CD14-positive monocyte (primary cell): ENCODE measurements at regions not wholly inside any gene's neighbourhood (a gene's known extent, or its start where the extent isn't known, plus 50 kb on each side); places are given as distances from the start of the nearest gene placed in this dataset.

Experiments
- DNase-seq, 3 donors: peaks; one replicate each; pipeline ENCODE4 v3.0.0-alpha.2; 2011 to 2022
- H2AFZ ChIP-seq: 2 replicates; pipeline ENCODE4 v1.6.0; 2012; ENCODE audit warnings: mild to moderate bottlenecking, low read depth, low read length, inconsistent platforms; ENCODE audit not compliant: insufficient read depth, poor library complexity, severe bottlenecking
- H3K27ac ChIP-seq, 2 donors: 1 replicate in 1 of 2; 2 replicates in 1 of 2; pipeline ENCODE4 v1.5.1; 2012 to 2013; ENCODE audit warnings: low read length in 2 of 2, control low read depth in 1 of 2, inconsistent platforms in 1 of 2, low read depth in 1 of 2, mild to moderate bottlenecking in 1 of 2
- H3K27me3 ChIP-seq, 2 donors: one replicate each; pipeline versions ENCODE4 v1.6.0 to v1.6.1; 2011 to 2013; ENCODE audit warnings: low read length in 2 of 2; ENCODE audit not compliant: control insufficient read depth in 2 of 2, insufficient read depth in 2 of 2
- H3K36me3 ChIP-seq, 2 donors: replicated peaks in 1 of 2; 1 replicate in 1 of 2; 2 replicates in 1 of 2; pipeline versions ENCODE4 v1.5.1 to v1.6.1; 2012 to 2013; ENCODE audit warnings: low read length in 2 of 2, control low read depth in 1 of 2, inconsistent platforms in 1 of 2, mild to moderate bottlenecking in 1 of 2; ENCODE audit not compliant: insufficient read depth in 2 of 2, control insufficient read depth in 1 of 2
- H3K4me1 ChIP-seq, 2 donors: 1 replicate in 1 of 2; 2 replicates in 1 of 2; pipeline versions ENCODE4 v1.5.1 to v1.6.1; 2012 to 2013; ENCODE audit warnings: low read length in 2 of 2, control low read depth in 1 of 2, inconsistent platforms in 1 of 2, mild to moderate bottlenecking in 1 of 2, moderate library complexity in 1 of 2; ENCODE audit not compliant: insufficient read depth in 2 of 2, control insufficient read depth in 1 of 2
- H3K4me2 ChIP-seq: replicated peaks from 2 replicates; pipeline ENCODE3; 2012; ENCODE audit warnings: low read length, moderate library complexity, mild to moderate bottlenecking; ENCODE audit not compliant: poor library complexity, severe bottlenecking; ENCODE audit errors: extremely low read depth
- H3K4me3 ChIP-seq, 3 experiments: fragments of 200-600 bp in 1 of 3; sonication (generic) in 1 of 3; replicated peaks in 1 of 3; 1 replicate in 2 of 3; 2 replicates in 1 of 3; pipeline ENCODE4 v1.5.1; 2011 to 2013; ENCODE audit warnings: low read length in 3 of 3, mild to moderate bottlenecking in 3 of 3, control low read depth in 2 of 3, low read depth in 2 of 3, inconsistent platforms in 1 of 3, moderate library complexity in 1 of 3
- H3K79me2 ChIP-seq: 2 replicates; pipeline ENCODE4 v1.6.0; 2012; ENCODE audit warnings: mild to moderate bottlenecking, control low read depth, inconsistent platforms, low read length, moderate library complexity; ENCODE audit not compliant: insufficient read depth
- H3K9ac ChIP-seq: 2 replicates; pipeline ENCODE4 v1.6.0; 2017; ENCODE audit warnings: low read length, mild to moderate bottlenecking; ENCODE audit not compliant: insufficient read depth, poor library complexity, severe bottlenecking
- H3K9me3 ChIP-seq, 2 donors: replicated peaks in 1 of 2; 1 replicate in 1 of 2; 2 replicates in 1 of 2; pipeline versions ENCODE4 v1.5.1 to v1.6.1; 2012 to 2013; ENCODE audit warnings: low read length in 2 of 2, control low read depth in 1 of 2; ENCODE audit not compliant: control insufficient read depth in 1 of 2, insufficient read depth in 1 of 2
- H4K20me1 ChIP-seq: 2 replicates; pipeline ENCODE4 v1.6.0; 2012; ENCODE audit warnings: mild to moderate bottlenecking, low read length, control low read depth, moderate library complexity; ENCODE audit not compliant: insufficient read depth
- H3K27ac Mint-ChIP-seq, 7 donors: one replicate each; pipeline ENCODE4 v1.8.0; 2020; ENCODE audit warnings: mild to moderate bottlenecking in 7 of 7, mixed read lengths in 7 of 7, moderate library complexity in 6 of 7, inconsistent platforms in 2 of 7
- H3K27me3 Mint-ChIP-seq, 3 donors: one replicate each; pipeline ENCODE4 v1.8.0; 2021 to 2022; ENCODE audit warnings: low read depth in 3 of 3, mild to moderate bottlenecking in 3 of 3, mixed read lengths in 3 of 3, moderate library complexity in 3 of 3, inconsistent platforms in 1 of 3
- H3K36me3 Mint-ChIP-seq, 2 donors: one replicate each; pipeline ENCODE4 v1.8.0; 2020; ENCODE audit warnings: mixed read lengths in 2 of 2, inconsistent platforms in 1 of 2, mild to moderate bottlenecking in 1 of 2
- H3K4me1 Mint-ChIP-seq: one replicate; pipeline ENCODE4 v1.8.0; 2020; ENCODE audit warnings: mild to moderate bottlenecking, mixed read lengths
- H3K4me3 Mint-ChIP-seq, 2 donors: one replicate each; pipeline ENCODE4 v1.8.0; 2020; ENCODE audit warnings: mild to moderate bottlenecking in 2 of 2, mixed read lengths in 2 of 2, moderate library complexity in 1 of 2
- H3K9me3 Mint-ChIP-seq, 7 donors: one replicate each; pipeline ENCODE4 v1.8.0; 2020 to 2022; ENCODE audit warnings: mixed read lengths in 7 of 7, mild to moderate bottlenecking in 6 of 7, moderate library complexity in 6 of 7, inconsistent platforms in 2 of 7
- WGBS: methylation state at CpG from one replicate; pipeline ENCODE4 v1.1.5; 2013; ENCODE audit warnings: missing lambda C conversion rate; ENCODE audit not compliant: insufficient coverage; 5-methylcytosine and 5-hydroxymethylcytosine counted together
- intact Hi-C, 2 donors: fragments of 100-400 bp; cut with micrococcal nuclease; formaldehyde crosslinking; loops; one replicate each; pipeline versions ENCODE4 v1.15.0 to v1.15.1; 2023
- TF ChIP-seq, protein P1 (sequence below): fragments of 200-600 bp; IDR thresholded peaks from one replicate; pipeline ENCODE4 v1.8.0; 2022; ENCODE audit warnings: antibody characterized with exemption, mild to moderate bottlenecking

DNA sequence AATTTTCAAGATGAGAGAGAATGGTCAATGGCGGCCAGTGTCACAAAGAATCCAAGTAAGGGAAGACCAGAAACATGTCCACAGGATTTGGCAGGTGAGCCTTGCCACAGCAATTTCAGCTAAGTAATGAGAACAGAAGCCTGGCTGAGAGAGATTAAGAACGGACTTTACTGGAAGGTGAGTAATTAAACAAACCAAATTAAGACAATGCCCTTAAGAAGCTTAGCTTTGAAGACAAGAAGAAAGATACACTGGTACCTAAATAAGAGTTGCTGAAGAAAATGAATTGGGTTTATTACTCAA is 145.4 kb upstream of the PLEKHG7 start:
- no peak overlapping the region for H3K27ac Mint-ChIP-seq
- H3K4me1 ChIP-seq: no peaks in the 10 kb centered on the region
- no peak overlapping the region for H3K4me2 ChIP-seq
- intact Hi-C loops: loop anchor here in 1 of 2 donors (10.0 kb wide), 1 partner anchor 213 kb away; no protein-coding TSS in a partner anchor
- no peak overlapping the region for H2AFZ ChIP-seq
- no peak overlapping the region for H3K27ac ChIP-seq
- no peaks in the 10 kb centered on the region for H3K36me3 ChIP-seq
- H3K27me3 ChIP-seq: no peaks in the 10 kb centered on the region
- H3K79me2 ChIP-seq: no peaks in the 10 kb centered on the region
- peaks cover 0 to 2% (median 0%) of the 10 kb centered on the region in 7 donors for H3K9me3 Mint-ChIP-seq
- peaks cover 0 to 5% (median 2%) of the 10 kb centered on the region in 3 donors for H3K27me3 Mint-ChIP-seq
- no peak overlapping the region for H3K4me3 Mint-ChIP-seq
- no peaks in the 10 kb centered on the region for H3K9me3 ChIP-seq
- TF ChIP-seq, protein P1, sequence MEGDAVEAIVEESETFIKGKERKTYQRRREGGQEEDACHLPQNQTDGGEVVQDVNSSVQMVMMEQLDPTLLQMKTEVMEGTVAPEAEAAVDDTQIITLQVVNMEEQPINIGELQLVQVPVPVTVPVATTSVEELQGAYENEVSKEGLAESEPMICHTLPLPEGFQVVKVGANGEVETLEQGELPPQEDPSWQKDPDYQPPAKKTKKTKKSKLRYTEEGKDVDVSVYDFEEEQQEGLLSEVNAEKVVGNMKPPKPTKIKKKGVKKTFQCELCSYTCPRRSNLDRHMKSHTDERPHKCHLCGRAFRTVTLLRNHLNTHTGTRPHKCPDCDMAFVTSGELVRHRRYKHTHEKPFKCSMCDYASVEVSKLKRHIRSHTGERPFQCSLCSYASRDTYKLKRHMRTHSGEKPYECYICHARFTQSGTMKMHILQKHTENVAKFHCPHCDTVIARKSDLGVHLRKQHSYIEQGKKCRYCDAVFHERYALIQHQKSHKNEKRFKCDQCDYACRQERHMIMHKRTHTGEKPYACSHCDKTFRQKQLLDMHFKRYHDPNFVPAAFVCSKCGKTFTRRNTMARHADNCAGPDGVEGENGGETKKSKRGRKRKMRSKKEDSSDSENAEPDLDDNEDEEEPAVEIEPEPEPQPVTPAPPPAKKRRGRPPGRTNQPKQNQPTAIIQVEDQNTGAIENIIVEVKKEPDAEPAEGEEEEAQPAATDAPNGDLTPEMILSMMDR: no peak
- no peak overlapping the region for H3K4me3 ChIP-seq
- DNase-seq: no peak
- WGBS: no CpG with 5 or more reads among the region's 2 CpGs
- no peaks in the 10 kb centered on the region for H4K20me1 ChIP-seq
- H3K36me3 Mint-ChIP-seq: no peaks in the 10 kb centered on the region
- H3K4me1 Mint-ChIP-seq: no peaks in the 10 kb centered on the region
- no peak overlapping the region for H3K9ac ChIP-seq

DNA sequence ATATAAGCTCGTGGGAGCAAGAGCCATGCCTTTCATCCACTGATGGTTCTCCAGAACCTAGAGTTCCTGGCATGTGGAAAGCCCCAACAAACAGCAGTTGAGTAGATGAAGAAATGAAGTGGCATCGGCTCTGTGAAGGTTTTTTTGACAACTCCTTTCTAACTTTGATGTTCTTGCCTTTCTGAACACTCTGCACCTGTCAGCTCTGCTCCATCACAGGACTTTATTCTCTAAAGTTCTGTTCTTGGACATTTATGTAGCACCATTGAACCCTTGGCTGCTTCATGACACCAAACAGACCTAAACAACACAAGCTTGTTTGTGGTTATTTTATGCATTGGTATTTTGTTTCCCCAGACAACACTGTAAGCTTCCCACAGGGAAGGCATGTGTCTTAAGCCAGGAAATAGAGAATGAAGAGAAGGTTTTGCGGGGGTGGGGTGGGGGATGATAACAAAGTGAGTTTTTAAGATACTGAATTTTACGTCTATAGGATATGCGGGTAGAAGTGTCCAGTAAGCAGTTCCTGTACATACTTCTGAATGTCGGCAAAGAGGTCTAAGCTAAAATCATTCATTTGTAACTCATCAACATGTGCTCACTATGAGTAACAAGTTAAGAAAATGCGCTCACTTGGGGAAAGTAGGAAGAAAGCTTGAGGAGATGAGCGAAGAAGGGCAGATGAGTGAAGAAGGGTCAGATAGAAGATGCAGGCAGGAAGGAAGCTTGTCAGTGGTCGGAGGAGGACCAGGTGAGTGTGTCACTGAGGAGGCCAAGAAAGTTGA is 146.0 kb upstream of the PLEKHG7 start:
- intact Hi-C loops: loop anchor here in 1 of 2 donors (10.0 kb wide), 1 partner anchor 212 kb away; no protein-coding TSS in a partner anchor
- H3K36me3 ChIP-seq: no peaks in the 10 kb centered on the region
- WGBS: 100% methylated on average over 6 of the region's 9 CpGs
- H3K4me3 Mint-ChIP-seq: no peak overlapping the region
- H3K9me3 Mint-ChIP-seq: peaks cover 0 to 2% (median 0%) of the 10 kb centered on the region in 7 donors
- no peaks in the 10 kb centered on the region for H3K4me1 ChIP-seq
- H4K20me1 ChIP-seq: no peaks in the 10 kb centered on the region
- H3K4me2 ChIP-seq: no peak overlapping the region
- no peaks in the 10 kb centered on the region for H3K9me3 ChIP-seq
- no peak overlapping the region for H2AFZ ChIP-seq
- no peak overlapping the region for H3K27ac Mint-ChIP-seq
- no peak overlapping the region for H3K4me3 ChIP-seq
- H3K27ac ChIP-seq: no peak overlapping the region
- H3K27me3 Mint-ChIP-seq: peaks cover 0 to 5% (median 2%) of the 10 kb centered on the region in 3 donors
- no peaks in the 10 kb centered on the region for H3K4me1 Mint-ChIP-seq
- TF ChIP-seq, protein P1: no peak
- H3K36me3 Mint-ChIP-seq: no peaks in the 10 kb centered on the region
- no peaks in the 10 kb centered on the region for H3K27me3 ChIP-seq
- H3K9ac ChIP-seq: no peak overlapping the region
- DNase-seq: no peak
- H3K79me2 ChIP-seq: no peaks in the 10 kb centered on the region
